GM19035 (cell line): ENCODE measurements at regions not wholly inside any gene's neighbourhood (a gene's known extent, or its start where the extent isn't known, plus 50 kb on each side); places are given as distances from the start of the nearest gene placed in this dataset.
A peak's percentile ranks its signal among the peaks of the same experiment; 100 is the strongest.
"Not testable (repeated sequence)": the region's sequence is repeated elsewhere in the genome, so short reads cannot be mapped to it uniquely, and the experiment has no call there.

ENCODE experiments used
- ATAC-seq: cut with Tn5 transposase; IDR thresholded peaks from one replicate; pipeline ENCODE4 v1.9.1; 2021; ENCODE audit not compliant: unreplicated experiment

GRCh38 chrX:30008031-30008430 is 207.3 kb upstream of the MAGEB2 start:
- ATAC-seq: no peak

DNA sequence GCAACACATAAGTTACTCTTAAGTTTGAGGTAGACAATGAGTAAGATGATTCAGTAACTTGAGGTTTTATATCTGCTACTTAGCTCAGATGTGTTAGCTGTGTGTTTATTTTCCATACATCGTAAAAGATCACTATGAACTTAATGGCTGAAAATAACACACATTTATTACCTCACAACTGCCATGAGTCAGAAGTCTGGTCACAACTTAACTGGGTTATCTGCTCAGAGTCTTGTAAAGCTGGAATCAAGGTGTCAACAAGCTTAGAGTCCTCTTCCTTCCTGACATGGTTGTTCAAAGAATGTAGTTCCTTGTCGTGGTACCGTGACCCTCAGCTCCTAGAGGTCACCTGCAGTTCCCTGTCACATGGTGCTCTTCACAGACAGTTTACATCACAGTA is 204.9 kb upstream of the MAGEB2 start:
- no peak for ATAC-seq

DNA sequence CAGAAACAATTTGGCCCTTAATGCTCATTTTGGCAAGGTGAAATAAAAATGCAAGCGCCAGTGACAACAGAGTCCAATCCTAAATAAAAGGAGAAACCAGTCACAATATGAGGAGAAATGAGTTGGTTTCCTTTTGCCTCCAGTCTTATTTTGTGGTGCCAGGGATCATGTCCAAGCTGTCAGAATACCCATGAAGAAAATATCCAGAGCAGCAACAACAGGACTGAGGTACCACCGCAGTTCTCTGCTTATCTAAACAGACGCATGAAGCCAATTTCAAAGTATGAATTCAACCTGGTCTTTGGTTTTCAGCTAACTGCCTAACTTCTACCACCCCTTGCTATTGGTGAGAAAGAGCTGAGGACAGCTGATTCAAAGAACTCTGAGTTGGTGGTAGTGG is 199.9 kb upstream of the MAGEB2 start:
- ATAC-seq: no peak

DNA sequence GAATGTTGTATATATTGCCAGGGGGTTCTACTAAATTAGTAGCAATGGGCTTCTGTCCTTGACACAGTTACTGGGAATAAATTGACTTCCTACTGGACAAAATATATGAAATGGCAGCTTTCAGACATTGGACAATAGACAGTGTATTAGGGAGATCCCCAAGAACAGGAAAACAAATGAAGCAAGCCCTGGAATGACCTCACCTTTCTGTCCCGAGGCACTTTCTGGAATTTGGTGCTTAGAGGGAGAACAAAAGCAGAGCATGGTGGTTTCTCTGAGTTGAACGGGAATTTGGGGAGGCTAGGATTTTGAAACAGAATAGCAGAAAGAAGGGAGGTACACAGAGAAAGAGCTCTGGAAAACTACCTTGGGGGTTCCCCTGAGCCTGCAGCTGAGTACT is 187.7 kb upstream of the MAGEB2 start:
- no peak for ATAC-seq

DNA sequence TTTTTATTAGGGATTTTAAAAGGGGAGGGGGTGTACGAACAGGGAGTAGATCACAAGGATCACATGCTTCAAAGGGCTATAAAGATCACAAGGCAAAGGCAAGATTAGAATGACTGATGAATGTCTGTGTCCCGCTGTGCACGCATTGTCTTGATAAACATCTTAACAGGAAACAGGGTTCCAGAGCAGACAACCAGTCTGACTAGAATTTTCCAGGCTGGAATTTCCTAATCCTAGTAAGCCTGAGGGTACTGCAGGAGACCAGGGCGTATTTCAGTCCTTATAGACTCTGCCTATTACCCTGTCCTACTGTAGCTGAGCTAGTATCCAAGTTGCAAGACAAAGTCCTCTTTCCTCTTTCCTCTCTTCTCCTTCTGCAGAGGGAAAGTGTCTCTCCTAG is 179.0 kb upstream of the MAGEB2 start:
- ATAC-seq: not testable (repeated sequence)

GRCh38 chrX:30039768-30040167 is 175.6 kb upstream of the MAGEB2 start:
- no peak for ATAC-seq

GRCh38 chrX:30060718-30061117 is 154.6 kb upstream of the MAGEB2 start:
- ATAC-seq: no peak

DNA sequence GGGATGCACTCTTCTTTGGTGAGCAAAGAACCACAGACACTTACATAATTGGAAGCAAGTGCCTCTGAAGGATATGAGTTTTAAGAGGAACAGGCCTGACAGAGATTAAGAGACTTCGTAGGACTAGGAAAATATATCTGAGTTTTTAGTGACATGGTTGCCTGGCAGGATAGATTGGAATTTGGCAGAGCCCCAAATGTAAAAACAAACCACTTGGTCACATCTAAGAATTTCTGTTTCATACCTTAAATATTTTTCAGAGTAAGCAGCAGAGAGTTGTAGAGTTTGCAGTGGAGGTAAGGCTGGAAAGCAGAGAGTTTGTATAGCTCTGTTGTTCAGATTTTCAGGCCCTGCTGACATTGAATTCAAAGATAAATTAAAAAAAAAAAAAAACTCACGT is 150.1 kb upstream of the MAGEB2 start:
- ATAC-seq: no peak

DNA sequence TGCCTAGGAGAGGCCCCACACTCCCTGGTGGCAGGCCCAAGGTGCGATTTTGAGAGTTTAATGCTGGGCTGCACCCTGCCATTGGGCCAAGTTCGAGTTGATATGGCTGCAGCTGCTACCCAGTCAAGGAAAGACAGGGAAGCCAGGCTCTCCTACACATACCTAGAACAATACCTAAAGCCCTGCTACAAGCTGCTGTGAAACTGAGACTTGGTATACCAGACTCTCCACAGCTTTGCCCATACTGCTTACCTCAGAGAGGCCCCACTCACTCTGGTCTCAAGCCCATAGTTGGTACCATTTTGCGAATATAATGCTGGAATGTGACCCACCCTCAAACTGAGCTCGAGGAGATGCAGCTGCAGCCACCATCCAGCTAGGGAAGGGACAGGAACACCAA is 147.7 kb upstream of the MAGEB2 start:
- ATAC-seq: no peak

DNA sequence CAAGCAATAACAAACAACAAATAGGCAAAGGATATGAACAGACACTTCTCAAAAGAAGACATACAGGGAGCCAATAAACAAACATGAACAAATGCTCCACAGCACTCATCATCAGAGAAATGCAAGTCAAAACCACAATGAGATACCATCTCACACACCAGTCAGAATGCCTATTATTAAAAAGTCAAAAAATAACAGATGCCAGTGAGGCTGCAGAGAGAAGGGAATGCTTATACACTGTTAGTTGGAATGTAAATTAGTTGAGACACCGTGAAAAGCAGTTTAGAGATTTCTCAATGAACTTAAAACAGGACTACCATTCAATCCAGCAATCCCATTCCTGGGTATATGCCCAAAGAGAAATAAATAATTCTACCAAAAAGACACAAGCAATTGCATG is 129.8 kb upstream of the MAGEB2 start:
- ATAC-seq: no peak

- no peak for ATAC-seq
Measured at GRCh38 chrX:30111431-30111830, 103.9 kb upstream of the MAGEB2 start.

DNA sequence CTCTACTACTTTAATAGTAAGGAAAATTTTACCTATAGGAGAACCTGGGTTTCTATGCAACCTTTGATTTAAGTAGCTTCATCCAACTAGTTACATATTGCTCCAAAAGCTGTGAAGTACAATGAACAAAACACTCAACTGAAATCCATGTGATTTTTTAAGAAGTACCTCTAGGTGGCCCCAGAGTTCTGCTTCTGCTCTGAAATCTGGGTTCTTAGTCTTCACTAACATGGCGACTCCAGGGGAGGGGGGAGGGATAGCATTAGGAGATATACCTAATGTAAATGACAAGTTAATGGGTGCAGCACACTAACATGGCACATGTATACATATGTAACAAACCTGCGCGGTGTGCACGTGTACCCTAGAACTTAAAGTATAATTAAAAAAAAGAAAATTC is 73.4 kb upstream of the MAGEB2 start:
- ATAC-seq: peak; percentile 84

- no peak for ATAC-seq
Measured at GRCh38 chrX:30144221-30144620, 71.1 kb upstream of the MAGEB2 start.

DNA sequence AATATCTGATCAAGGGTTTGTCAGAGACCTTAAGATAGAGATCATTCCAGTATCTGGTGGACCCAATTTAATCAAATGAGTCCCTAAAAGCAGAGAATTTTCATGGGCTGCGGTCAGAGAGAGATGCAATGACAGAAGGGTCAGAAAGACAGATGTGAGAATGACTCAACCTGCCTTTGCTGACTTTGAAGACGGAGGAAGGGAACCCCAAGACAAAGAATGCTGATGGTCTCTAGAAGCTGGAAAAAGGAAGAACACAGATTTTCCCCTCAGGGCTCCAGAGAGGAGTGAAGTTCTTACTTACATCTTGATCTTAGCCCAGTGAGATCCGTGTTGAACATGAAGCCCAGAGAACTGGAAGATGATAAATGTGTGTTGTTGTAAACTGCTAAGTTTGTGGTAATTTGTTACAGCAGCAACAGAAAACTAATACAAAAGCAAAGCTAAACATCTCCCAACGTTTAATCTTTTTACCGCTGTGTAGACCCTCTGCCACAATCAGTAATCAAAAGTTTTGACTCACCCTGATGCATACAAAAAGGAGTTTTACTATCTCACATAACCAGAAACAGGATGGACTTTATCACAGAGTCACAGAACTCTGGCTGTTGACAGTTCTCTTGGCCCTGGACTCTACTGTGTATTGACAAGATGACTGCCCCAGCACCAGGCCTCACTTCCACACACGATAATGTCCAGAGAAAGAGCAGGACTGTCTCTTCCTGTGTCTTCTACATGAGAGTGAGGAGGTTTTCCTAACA is 70.2 kb upstream of the MAGEB2 start:
- no peak for ATAC-seq

DNA sequence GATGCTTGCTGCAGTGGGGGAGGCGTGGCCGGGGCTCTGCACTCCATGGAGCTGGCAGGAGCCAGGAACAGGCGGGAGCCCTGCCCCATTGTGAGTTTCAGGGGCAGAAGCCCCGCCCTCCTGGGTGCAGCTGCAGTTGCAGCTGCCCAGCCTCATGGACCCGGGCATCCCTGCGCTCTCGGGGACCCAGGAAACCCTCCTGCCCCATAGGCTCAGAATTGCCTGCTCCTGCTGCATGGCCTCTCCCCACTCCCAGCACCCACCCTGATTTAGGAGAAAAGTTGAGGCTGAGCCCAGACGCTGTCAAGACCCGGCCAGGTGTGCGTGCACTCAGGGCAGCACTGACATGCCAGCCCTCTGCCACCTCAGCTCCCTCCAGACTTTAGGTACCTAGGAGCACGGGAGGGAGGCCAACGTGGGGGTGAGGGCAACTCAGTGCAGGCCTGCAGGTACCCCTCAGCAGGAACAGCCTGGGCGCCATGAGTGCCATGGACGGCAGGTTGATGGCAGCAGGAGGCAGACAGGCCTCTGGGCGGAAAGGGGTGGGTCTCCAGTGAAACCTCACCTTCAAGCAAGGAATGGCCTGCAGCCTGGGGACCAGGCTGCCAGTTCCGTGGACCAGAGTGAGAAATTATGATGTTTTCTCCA is 67.2 kb upstream of the MAGEB2 start:
- no peak for ATAC-seq

GRCh38 chrX:30149206-30149605 is 66.2 kb upstream of the MAGEB2 start:
- not testable (repeated sequence) for ATAC-seq

DNA sequence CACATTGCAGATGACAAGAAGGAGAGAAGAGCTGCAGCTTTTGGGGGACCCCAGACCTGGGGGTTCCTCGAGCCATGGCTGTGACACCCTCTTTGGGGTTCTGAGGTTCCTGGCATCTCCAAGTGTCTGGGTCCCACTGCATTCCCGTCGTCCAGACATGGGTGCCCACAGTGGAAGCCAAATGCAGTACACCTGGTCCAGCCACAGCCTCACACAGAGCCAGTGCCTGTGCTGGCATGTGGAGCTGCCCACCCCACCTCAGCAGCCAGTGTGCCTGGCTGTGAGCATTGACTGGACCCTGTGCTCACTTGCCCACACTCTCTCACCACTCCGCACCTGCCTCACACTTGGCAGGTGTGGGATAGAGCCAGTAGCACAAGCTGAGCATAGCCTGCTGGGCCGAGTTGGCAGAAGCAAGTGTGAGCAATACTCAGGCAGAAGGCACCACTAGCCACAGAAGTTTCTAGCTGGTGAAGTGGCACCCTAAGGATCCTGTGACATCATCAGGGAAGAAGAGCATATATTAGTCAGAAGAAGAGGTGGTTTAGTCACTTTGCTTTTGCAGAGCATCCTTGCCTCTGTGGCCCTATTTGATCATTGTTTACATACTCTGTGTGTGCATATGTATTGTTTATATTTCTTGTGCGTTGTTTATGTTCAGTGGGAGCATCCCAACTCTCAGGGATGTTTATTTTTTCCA is 65.0 kb upstream of the MAGEB2 start:
- ATAC-seq: no peak

DNA sequence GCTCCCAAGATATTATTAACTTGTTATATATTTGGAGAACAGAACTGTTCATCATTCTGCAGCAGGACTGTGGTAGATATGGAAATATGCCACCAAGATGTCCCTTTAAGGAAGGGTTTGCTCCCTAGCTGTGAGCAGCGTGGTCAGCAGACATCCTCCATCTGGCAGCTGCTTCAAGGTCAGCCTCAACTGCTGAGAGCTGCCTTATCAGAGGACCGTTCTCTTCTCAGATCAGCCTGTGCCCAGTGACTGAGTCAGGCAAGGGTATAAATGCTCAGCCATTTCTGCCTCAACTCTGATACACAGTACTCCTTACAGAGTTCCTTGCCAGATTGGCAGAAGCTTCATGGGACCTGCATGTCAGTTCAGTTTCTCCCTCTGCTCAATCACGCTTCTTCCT is 63.4 kb upstream of the MAGEB2 start:
- no peak for ATAC-seq

DNA sequence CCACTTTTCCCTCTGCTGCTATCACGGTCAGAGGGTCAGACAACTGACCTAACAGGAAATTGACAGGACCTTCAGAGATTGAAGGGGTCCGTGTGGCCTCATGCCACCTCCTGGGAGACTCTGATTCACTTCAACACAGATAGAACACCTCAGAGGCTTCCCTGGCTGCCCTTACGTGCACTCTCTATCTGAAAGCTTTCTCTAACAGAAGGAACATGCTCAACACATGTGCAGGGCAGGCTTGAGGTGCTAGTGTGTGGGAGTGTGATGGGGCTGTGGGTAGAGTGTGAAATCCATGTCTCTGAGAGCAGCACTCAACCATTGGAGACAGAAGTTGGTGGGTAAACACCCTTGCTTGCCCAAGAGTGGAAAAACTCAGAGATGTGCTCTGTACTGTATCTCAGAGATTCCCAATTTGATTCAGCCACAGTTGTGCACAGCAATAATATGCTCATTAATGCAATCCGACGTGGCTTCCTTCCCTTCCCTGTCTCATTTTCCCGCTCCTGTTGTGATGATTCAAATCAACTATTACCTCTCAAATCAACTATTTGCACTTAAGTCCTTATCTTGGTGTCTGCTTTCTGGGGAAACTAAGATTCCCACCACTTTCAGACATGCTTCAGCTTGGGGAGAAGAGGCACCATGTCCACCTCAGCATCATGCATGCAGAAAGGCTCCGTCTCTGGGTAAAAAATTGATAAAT is 62.0 kb upstream of the MAGEB2 start:
- ATAC-seq: no peak

- no peak for ATAC-seq
Measured at GRCh38 chrX:30153881-30154260, 61.5 kb upstream of the MAGEB2 start.

GRCh38 chrX:30156009-30156408 is 59.4 kb upstream of the MAGEB2 start:
- no peak for ATAC-seq
